Rectal smooth muscle tissue (tissue), 1 donor: ENCODE measurements at regions not wholly inside any gene's neighbourhood (a gene's known extent, or its start where the extent isn't known, plus 50 kb on each side); places are given as distances from the start of the nearest gene placed in this dataset.
"Not testable (repeated sequence)": the region's sequence is repeated elsewhere in the genome, so short reads cannot be mapped to it uniquely, and the experiment has no call there.

Source experiments
- H3K27ac ChIP-seq: one replicate; pipeline ENCODE4 v1.7.0; 2013; ENCODE audit warnings: low read depth, low read length, inconsistent platforms
- H3K27me3 ChIP-seq: one replicate; pipeline ENCODE4 v1.7.0; 2013; ENCODE audit warnings: low read length; ENCODE audit not compliant: control insufficient read depth, insufficient read depth
- H3K36me3 ChIP-seq: one replicate; pipeline ENCODE4 v1.7.0; 2013; ENCODE audit warnings: low read length; ENCODE audit not compliant: control insufficient read depth, insufficient read depth
- H3K4me1 ChIP-seq: one replicate; pipeline ENCODE4 v1.7.0; 2013; ENCODE audit warnings: low read length; ENCODE audit not compliant: control insufficient read depth, insufficient read depth
- H3K4me3 ChIP-seq: one replicate; pipeline ENCODE4 v1.7.0; 2013; ENCODE audit warnings: low read length
- H3K9ac ChIP-seq: one replicate; pipeline ENCODE4 v1.7.0; 2013; ENCODE audit warnings: low read length

GRCh38 chr3:125741991-125742718 is 146.9 kb upstream of the OSBPL11 start:
- not testable (repeated sequence) for H3K4me1 ChIP-seq, H3K27me3 ChIP-seq, H3K4me3 ChIP-seq, H3K9ac ChIP-seq, H3K36me3 ChIP-seq, H3K27ac ChIP-seq

- not testable (repeated sequence) for H3K27me3 ChIP-seq, H3K27ac ChIP-seq, H3K4me1 ChIP-seq, H3K36me3 ChIP-seq, H3K4me3 ChIP-seq, H3K9ac ChIP-seq
Observed at GRCh38 chr3:125742845-125743244, 147.5 kb upstream of the OSBPL11 start.

- not testable (repeated sequence) for H3K4me3 ChIP-seq, H3K9ac ChIP-seq, H3K36me3 ChIP-seq, H3K27ac ChIP-seq, H3K4me1 ChIP-seq, H3K27me3 ChIP-seq
Observed at GRCh38 chr3:125757050-125757449, 161.8 kb upstream of the OSBPL11 start.

GRCh38 chr3:125758641-125759130 is 163.4 kb upstream of the OSBPL11 start:
- H3K4me1 ChIP-seq, H3K27me3 ChIP-seq, H3K9ac ChIP-seq, H3K36me3 ChIP-seq, H3K27ac ChIP-seq, H3K4me3 ChIP-seq: not testable (repeated sequence)

- H3K27me3 ChIP-seq, H3K27ac ChIP-seq, H3K4me3 ChIP-seq, H3K4me1 ChIP-seq, H3K36me3 ChIP-seq, H3K9ac ChIP-seq: not testable (repeated sequence)
Observed at GRCh38 chr3:125762601-125763000, 167.3 kb upstream of the OSBPL11 start.

GRCh38 chr3:125766285-125766826 is 171.1 kb upstream of the OSBPL11 start:
- H3K9ac ChIP-seq, H3K27ac ChIP-seq, H3K36me3 ChIP-seq, H3K4me1 ChIP-seq, H3K27me3 ChIP-seq: not testable (repeated sequence)
- H3K4me3 ChIP-seq: peak overlapping the region; percentile 68

- not testable (repeated sequence) for H3K4me1 ChIP-seq, H3K36me3 ChIP-seq, H3K27me3 ChIP-seq, H3K27ac ChIP-seq, H3K9ac ChIP-seq
- peak overlapping the region; percentile 68 for H3K4me3 ChIP-seq
Observed at GRCh38 chr3:125766931-125767330, 171.6 kb upstream of the OSBPL11 start.

- H3K36me3 ChIP-seq: no peaks in the 10 kb centered on the region
- H3K9ac ChIP-seq: no peak overlapping the region
- no peaks in the 10 kb centered on the region for H3K27me3 ChIP-seq
- H3K27ac ChIP-seq: no peak overlapping the region
- no peak overlapping the region for H3K4me3 ChIP-seq
- no peaks in the 10 kb centered on the region for H3K4me1 ChIP-seq
Observed at GRCh38 chr3:125767641-125768040, 172.3 kb upstream of the OSBPL11 start.

- not testable (repeated sequence) for H3K27me3 ChIP-seq, H3K4me1 ChIP-seq, H3K36me3 ChIP-seq, H3K4me3 ChIP-seq, H3K9ac ChIP-seq, H3K27ac ChIP-seq
Observed at GRCh38 chr3:125768821-125769220, 173.5 kb upstream of the OSBPL11 start.

- not testable (repeated sequence) for H3K36me3 ChIP-seq, H3K4me1 ChIP-seq, H3K4me3 ChIP-seq, H3K9ac ChIP-seq, H3K27me3 ChIP-seq, H3K27ac ChIP-seq
Observed at GRCh38 chr3:125771506-125771905, 176.2 kb upstream of the OSBPL11 start.

GRCh38 chr3:125774433-125775034 is 179.2 kb upstream of the OSBPL11 start:
- H3K9ac ChIP-seq, H3K4me3 ChIP-seq, H3K4me1 ChIP-seq, H3K27me3 ChIP-seq, H3K36me3 ChIP-seq, H3K27ac ChIP-seq: not testable (repeated sequence)

GRCh38 chr3:125775106-125775505 is 179.8 kb upstream of the OSBPL11 start:
- H3K4me3 ChIP-seq, H3K9ac ChIP-seq, H3K27me3 ChIP-seq, H3K36me3 ChIP-seq, H3K4me1 ChIP-seq, H3K27ac ChIP-seq: not testable (repeated sequence)
